AG08395 (cell line): ENCODE measurements at regions not wholly inside any gene's neighbourhood (a gene's known extent, or its start where the extent isn't known, plus 50 kb on each side); places are given as distances from the start of the nearest gene placed in this dataset.

Source experiments
- DNase-seq: peaks from one replicate; pipeline ENCODE4 v3.0.0; 2012; ENCODE audit warnings: mixed read lengths, low spot score

DNA sequence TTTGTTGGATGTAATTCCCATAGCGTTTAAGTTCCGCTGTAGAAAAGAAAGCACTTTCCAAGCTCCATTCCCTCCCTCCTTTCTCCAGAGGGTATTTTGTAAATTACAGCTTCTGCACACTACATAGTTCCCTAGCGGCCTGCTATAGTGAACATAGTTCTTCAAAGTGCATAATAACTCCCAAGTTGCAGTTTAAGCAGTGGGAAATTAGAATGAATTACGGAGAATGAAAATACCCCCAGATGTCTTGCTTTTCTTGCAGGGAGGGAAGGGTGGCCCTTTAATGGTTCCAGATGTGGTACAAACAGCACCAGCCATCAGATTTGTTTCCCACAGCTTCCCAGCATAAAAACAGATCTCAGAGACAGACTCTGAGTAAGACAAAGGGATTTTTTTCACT, 893.9 kb downstream of the SUCLG1 start:
- DNase-seq = no peak

DNA sequence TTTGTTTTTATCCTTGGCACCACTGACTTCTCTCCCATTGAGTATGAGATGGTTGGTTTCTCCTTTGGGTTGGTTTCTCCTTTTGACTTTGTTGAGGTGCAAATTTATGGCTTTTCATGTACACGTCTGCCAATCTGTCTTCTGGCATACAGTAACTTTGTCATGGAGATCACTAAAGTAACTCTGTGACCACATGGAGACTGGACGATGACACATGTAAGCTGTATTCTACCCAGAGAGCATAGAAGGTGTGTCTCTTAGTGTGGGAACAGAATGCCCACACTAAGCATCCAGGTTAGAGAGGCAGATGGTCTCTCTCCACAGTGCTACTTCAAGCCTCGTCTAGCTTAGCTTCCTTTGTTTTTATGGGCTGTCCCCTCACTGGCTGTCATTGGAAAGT, 897.5 kb downstream of the SUCLG1 start:
- DNase-seq = no peak

DNA sequence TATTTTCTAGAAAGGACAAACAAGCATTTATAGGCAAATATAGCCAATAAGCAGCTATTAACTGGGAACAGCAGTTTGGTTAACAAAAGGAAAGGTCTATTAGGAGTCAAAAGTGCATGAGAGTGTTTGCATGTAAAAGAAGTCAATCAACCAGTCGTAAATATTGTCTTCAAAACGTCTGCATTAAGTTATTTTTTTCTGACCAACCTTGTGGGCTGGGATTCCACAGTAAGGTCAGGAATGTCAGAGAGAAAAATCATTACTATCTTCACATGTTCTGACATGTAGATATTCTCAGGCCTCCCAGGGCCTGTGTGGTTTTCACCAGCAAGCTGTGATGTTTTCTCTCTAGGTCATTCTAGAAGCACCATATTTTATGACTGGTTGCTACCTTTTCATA, 922.5 kb downstream of the SUCLG1 start:
- no peak for DNase-seq

DNA sequence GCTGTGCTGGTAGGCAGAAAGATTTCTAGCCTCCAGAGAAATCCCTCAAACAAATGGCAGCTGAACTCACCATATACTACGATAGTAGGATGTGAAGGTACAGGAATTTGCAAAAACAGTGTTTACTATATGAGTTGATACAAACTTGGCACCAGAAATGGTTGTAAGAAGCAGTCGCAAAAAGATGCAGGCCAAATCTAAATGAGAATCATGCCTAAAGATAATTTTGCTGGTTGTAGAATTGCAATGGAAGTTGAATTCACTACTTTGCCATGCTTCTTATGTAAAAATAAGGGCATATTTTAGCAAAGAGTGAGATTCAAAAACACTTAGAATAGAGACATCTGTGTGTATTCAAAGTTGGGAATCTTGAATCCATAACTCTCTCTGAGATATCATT, 924.7 kb downstream of the SUCLG1 start:
- DNase-seq = no peak

DNA sequence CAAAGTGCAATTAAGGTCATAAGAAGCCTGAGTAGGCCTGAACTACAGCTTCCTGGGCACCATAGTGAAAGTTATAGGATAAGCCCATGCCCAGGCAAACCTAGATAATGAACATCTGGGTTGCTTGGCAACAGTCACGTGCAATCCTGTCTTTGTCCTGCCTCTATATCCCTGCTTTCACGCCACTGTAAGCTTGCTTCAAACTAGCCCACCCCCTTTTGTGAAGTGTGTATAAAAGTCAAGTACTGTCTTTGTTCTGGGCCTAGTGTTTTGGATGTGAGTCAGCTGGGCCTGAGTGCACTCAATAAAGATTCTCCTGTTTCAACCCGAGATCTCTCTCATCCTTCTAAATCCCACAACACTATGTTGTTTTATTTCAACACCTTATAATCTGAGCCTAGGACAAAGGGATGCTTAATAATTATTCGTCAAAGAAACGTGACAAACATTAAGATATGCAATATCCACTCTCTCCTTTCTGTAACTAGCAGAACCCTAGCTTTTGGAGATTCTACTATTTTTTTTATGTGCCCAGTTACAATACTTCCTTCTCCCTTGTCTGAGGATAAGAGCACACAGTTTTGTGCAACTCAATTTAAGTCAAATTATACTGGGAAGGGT, 927.8 kb downstream of the SUCLG1 start:
- no peak for DNase-seq

- no peak for DNase-seq
Observed at GRCh38 chr2:83528767-83529166, 930.3 kb downstream of the SUCLG1 start.

DNA sequence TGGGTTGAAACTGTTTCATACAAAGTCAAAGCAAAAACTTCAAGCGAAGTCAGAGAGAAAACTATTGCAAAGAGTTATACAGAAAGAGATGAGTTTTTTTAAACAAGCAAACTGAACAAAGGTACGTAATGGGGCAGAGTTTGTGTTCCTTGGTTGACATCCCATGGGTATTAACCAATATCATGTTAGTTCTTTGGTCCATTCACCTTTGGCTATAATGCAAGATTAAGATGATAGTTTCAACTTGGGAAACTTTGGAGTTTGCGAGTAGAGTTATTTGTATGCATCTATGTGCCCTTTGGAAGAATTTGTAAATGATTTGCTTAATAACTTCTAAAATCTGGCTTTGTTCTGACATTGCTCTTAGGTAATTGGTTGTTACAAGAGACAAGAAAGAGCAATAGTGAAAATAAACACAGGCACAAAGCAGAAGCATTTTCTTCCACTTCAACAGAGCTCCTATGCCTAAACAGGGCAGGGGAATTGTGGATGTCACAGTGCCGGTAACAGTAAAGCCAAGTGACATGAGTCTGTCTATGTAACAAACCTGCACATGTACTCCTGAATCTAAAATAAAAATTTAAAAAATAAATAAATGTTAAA, 936.1 kb downstream of the SUCLG1 start:
- DNase-seq = no peak

DNA sequence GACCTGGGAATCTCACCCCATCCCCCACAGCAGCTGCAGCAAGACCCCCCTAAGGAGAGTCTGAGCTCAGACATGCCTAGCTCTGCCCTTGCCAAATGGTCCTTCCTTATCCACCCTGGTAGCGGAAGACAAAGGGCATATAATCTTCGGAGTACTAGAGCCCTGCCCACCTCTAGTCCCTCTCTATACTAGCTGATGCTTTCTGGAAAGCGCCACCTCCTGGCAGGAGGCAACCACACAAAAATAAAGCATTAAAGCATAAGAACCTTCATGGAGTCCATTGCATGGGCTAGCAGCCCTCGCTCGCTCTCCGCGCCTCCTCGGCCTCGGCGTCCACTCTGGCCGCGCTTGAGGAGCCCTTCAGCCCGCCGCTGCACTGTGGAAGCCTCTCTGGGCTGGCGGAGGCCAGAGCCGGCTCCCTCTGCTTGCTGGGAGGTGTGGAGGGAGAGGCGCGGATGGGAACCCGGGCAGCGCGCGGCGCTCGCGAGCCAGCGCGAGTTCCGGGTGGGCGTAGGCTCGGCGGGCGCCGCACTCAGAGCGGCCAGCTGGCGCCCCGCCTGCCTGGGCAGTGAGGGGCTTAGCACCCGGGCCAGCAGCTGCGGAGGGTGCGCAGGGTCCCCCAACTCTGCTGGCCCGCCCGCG, 941.2 kb downstream of the SUCLG1 start:
- DNase-seq = no peak

DNA sequence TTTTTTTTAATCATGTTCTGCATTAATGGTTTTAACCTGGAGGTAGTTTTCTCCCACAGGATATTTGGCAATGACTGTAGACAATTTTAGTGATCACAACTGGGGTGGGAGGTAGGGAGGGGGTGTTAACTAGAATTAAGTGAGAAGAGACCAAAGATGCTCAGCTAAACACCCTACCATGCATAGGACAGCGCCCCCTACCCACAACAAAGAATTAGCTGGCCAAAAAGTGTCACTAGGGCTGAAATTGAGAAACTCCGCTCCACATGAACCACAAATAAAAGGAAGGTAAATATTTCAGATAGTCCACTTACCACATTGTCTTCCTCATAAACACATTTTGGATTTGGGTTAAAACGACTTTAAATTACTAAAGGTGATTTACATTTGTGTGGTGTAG, 942.6 kb downstream of the SUCLG1 start:
- no peak for DNase-seq

GRCh38 chr2:83487451-83487850, 971.6 kb downstream of the SUCLG1 start:
- no peak for DNase-seq

DNA sequence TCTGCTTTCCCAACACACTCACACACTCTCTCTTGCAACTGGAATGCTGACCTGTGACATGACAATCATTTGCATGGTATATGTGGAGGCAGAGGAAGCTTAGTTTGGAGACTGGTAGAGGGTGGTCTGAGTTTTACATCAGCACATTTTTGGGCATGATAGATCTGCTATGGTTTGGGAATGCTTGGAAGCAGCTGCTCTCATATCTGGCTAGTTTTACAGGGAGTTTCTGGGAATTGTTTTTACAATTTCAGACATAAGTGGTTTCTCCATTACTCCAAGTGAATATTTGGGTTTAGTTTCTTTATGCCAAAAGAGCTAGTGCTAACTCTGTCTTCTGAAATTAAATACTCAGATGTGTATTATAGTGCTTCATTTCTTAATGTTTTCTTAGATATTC, 977.6 kb downstream of the SUCLG1 start:
- DNase-seq = no peak

GRCh38 chr2:83478037-83478436, 981.0 kb downstream of the SUCLG1 start:
- DNase-seq = no peak

GRCh38 chr2:83475371-83475770, 983.7 kb downstream of the SUCLG1 start:
- DNase-seq = no peak

DNA sequence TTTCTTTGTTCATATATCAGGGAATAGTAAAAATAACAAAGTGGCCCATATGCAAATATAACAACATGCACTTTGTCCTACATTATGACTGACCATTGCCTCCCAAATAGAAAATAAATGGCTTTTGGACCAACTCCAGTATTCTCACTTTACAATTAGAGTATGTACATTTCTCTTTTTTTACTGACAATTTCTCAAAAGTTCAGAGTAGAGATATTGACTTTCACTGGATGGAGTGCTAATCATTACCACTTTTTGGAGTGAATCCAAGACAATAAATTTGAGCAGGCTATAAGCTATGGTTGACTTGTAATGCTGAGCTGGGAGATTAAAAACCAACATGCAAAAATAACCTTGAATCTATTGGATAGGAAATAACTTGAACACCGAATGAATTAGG, 987.4 kb downstream of the SUCLG1 start:
- DNase-seq = no peak

DNA sequence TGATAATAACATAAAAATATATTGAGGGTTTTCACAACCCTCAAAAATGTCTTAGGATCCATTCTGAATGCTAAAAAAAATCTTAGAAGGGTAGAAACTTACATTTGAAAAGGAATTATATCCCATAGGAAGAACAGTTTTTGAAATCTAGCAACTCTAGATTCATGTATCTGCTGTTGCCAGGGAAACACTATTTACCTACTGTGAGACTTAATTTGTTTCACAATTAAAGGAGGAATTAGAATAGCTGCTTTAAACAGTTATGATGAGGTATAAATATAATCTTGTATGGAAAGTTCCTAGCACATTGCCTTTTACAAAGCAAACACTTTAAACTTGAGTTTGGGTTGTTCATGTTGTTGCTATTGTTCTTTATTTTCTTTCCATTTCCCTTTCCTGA, 988.2 kb downstream of the SUCLG1 start:
- no peak for DNase-seq

- no peak for DNase-seq
Observed at GRCh38 chr2:83464444-83464843, 994.6 kb downstream of the SUCLG1 start.

DNA sequence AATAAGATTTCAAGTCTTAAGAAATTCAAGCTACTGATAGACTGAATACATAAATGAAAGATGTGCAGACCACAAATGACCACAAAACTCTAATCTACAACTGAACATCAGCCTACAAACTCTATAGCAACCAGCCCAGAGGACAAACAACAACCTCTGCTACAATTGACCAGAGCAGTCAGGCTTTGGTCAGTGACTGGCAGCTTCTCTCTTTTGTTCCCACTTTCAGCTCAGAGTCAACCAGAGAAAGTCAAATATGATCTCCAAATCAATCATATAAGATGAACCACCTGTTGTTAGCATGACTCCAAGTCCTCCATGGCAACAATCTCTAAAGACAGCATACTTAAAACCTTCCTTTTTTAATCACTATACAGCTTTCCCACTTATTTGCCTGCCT, 996.2 kb downstream of the SUCLG1 start:
- no peak for DNase-seq

GRCh38 chr2:83461135-83461534, 997.9 kb downstream of the SUCLG1 start:
- DNase-seq = no peak

DNA sequence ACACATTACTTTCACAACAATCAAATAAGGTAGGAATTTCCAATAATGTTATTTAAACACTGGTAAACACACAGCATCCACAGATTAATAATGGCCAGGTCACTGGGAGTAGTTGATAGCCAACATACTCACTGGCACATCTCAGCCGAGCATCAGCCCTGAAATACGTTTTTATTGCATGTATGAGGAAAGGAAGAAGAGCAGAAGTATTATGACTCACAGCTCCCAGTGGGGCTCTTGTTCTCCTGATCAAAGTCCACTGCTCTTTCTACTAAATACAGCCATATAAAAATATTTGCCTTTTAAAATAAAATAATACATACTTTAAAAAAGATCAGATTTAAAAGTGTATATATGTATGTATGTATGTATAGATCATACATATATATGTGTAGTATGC, 999.6 kb downstream of the SUCLG1 start:
- DNase-seq = no peak

- DNase-seq = no peak
Observed at GRCh38 chr2:83435989-83436388, 1023.1 kb downstream of the SUCLG1 start.

DNA sequence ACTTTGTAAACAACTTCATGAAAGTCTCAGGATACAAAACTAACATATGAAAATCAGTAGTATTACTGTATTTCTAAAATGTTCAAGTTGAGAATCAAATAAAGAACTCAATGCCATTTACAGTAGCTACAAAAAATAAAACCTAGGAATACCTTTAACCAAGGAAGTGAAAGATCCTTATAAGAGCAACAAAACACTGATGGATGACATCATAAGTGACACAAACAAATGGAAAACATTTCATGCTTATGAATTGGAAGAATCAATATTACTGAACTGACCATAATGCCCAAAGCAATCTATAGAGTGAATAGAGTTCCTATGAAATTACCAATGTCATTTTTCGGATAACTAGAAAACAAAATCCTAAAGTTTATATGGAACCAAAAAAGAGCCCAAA, 1038.1 kb downstream of the SUCLG1 start:
- no peak for DNase-seq

DNA sequence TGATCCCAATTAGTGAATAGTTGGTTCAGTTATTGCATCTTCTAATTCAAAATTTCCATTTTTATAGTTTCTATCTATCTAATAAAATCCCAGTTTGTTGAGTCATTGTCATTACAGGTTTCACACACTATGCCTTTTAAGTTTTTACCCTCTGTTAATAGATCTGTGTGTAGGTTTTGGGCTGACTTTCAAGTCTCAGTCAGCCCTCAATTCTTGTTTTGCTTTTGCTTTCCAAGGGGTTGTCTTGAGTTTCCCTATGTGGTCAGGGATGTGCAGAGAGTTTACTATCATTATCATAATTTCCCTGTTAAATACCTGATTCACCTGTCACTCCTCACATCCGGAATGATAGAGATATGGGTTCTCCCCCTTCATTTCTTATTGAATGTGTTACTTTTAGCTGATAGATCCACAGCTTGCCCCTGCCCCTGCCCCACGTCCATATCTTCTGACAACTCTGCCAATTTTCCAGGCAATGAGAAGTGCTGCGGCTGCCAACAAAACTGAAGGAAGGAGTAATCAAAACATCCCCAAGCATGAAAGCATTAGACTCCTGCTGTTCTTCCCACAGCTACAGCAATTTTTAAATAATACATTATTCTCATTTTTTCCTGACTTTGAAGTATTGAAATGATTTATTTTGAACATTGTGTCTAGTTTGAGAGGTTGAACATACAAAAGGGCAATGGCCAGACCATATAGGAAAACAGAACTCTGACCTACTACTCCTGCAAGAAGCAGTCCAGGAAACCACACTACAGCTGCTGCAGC, 1064.8 kb downstream of the SUCLG1 start:
- no peak for DNase-seq

GRCh38 chr2:83388804-83389203, 1070.3 kb downstream of the SUCLG1 start:
- DNase-seq = no peak
